AG04449 (cell line): ENCODE measurements at regions not wholly inside any gene's neighbourhood (a gene's known extent, or its start where the extent isn't known, plus 50 kb on each side); places are given as distances from the start of the nearest gene placed in this dataset.

Experiments used
- CTCF ChIA-PET: fragments of 350-600 bp; formaldehyde crosslinking; extraction: SDS; loops from one replicate; lab custom pipeline; 2021; ENCODE audit warnings: antibody characterized with exemption; lab: Yijun Ruan, JAX
- POLR2A ChIA-PET: fragments of 400-600, 350-600 bp; formaldehyde crosslinking; extraction: SDS; loops from one replicate; lab custom pipeline; 2020; ENCODE audit warnings: antibody characterized with exemption, inconsistent platforms; lab: Yijun Ruan, JAX
- DNase-seq: peaks from one replicate; pipeline ENCODE4 v3.0.0-alpha.2; 2010; ENCODE audit warnings: low read depth, low spot score
- H3K4me3 ChIP-seq: 2 replicates; pipeline ENCODE4 v1.5.1; 2011; ENCODE audit warnings: low read depth, mild to moderate bottlenecking, control low read depth, low read length
- CTCF ChIP-seq: IDR thresholded peaks from one replicate; pipeline ENCODE4 v1.5.1; 2011; ENCODE audit warnings: mild to moderate bottlenecking, moderate library complexity, low read length, control low read depth, inconsistent platforms; ENCODE audit not compliant: insufficient read depth; ENCODE audit errors: missing control alignments

GRCh38 chr1:5651473-5651872 is 340.8 kb downstream of the NPHP4 start:
- ChIA-PET CTCF (no interaction called here), POLR2A (no interaction called here)
- TF ChIP-seq CTCF: no peak
- DNase-seq: no peak
- H3K4me3 ChIP-seq: no peak overlapping the region

GRCh38 chr1:5651027-5651410 is 341.2 kb downstream of the NPHP4 start:
- ChIA-PET POLR2A (no interaction called here), CTCF (no interaction called here)
- no peak for TF ChIP-seq CTCF
- H3K4me3 ChIP-seq: no peak overlapping the region
- DNase-seq: no peak

DNA sequence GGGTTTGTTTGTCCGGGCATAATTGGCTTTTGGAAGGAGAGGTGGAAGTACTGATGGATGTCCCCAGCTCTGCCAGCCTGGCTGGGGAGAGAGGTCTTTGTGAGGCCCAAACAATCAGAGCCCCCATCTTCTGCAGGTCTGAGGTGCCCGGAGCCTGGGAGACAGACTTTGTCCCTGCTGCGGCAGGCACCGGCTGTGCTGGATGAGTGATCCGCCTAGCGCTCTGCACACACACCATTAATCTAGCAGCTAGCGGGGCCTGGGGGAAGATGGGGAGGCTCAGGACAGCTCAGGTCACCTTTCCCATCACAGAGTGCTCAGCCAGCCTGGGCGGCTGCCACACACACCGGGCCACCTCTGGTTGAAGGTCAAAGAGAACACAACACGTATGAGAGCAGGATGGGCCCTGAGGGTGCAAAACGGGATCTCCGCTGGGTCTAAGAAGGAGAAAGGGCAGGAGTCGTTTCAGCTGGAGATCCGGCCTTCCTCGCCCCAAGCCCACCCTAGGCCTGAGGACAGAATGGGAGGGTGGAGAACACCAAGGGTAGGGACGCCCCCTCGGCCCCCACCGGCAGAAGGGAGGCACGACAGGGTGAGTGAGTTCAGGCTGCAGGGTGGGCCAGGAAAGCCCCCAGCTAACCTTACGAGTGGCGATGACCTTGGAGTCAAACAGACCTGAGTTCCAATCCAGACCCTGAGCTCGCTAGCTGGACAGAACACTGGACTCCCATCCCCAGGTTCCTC is 341.8 kb downstream of the NPHP4 start:
- no peak overlapping the region for H3K4me3 ChIP-seq
- no peak for TF ChIP-seq CTCF
- ChIA-PET CTCF (no interaction called here), POLR2A (no interaction called here)
- no peak for DNase-seq

GRCh38 chr1:5649795-5650194 is 342.4 kb downstream of the NPHP4 start:
- H3K4me3 ChIP-seq: no peak overlapping the region
- DNase-seq: no peak
- ChIA-PET POLR2A (no interaction called here), CTCF (no interaction called here)
- no peak for TF ChIP-seq CTCF

DNA sequence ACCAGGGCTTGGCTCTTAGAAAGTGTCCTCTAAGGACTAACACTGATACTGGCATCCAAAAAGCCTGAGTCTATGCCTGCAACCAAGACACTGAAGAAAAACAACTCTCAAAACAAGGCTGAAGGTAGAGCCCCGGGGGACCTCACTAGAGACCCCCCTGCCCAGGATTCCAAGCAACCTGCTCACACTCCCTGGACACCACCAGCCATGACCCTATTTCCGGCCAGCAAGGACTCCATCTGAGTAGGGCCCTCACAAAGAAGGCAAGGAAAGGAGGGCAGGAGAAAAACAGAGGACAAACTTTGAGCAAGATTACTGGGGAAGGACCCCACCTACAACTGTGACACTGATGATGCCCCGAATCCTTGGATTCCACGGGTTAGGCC is 343.1 kb downstream of the NPHP4 start:
- TF ChIP-seq CTCF: no peak
- ChIA-PET POLR2A (no interaction called here), CTCF (no interaction called here)
- H3K4me3 ChIP-seq: no peak overlapping the region
- no peak for DNase-seq

DNA sequence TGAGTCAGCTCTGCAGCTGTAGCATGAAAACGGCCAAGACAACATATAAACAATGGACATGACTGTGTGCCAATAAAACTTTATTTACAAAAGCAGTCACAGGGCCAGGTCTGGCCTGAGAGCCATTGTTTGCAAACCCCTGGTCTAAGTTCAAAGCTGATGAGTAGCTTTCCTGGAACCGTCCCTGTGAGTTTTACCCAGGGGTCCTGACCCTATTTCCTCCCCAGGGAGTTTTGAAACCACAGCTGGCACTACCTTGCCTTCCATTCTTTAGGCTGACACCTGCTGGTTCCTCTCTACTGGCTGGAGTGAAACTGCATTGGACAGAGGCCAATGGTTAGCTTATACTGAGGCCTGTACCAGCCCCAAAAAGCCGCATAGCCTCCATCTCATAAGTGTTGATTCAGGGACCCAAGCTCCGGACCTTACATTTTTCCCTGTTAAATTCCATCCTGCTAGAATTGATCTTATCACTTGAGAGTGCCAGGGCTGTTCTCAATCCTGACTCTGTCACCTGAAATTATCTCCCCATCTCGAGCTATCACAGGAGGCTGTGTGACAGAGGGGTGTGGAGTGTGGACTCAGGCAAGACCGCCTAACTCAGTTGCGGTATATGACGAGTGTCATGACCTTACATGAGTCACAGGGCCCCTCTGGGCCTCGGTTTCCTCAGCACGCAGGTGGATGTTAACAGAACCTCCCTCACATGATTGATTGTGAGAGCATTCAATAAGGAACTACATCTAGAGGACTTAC is 343.6 kb downstream of the NPHP4 start:
- no peak for DNase-seq
- H3K4me3 ChIP-seq: no peak overlapping the region
- POLR2A ChIA-PET: no interaction called here
- no peak for TF ChIP-seq CTCF
- CTCF ChIA-PET: no interaction called here
